B cell (primary cell): ENCODE measurements at regions not wholly inside any gene's neighbourhood (a gene's known extent, or its start where the extent isn't known, plus 50 kb on each side); places are given as distances from the start of the nearest gene placed in this dataset.
"Not testable (repeated sequence)": the region's sequence is repeated elsewhere in the genome, so short reads cannot be mapped to it uniquely, and the experiment has no call there.

ENCODE experiments used
- EZH2 ChIP-seq: IDR thresholded peaks from 2 replicates; pipeline ENCODE4 v1.6.1; 2012; ENCODE audit warnings: borderline replicate concordance, low read depth, mild to moderate bottlenecking, moderate library complexity, low read length; ENCODE audit not compliant: insufficient read depth, poor library complexity, severe bottlenecking
- TF ChIP-seq, protein P1 (sequence below): fragments of 200-600 bp; IDR thresholded peaks from one replicate; pipeline ENCODE4 v1.8.0; 2022; ENCODE audit warnings: antibody characterized with exemption, mild to moderate bottlenecking

DNA sequence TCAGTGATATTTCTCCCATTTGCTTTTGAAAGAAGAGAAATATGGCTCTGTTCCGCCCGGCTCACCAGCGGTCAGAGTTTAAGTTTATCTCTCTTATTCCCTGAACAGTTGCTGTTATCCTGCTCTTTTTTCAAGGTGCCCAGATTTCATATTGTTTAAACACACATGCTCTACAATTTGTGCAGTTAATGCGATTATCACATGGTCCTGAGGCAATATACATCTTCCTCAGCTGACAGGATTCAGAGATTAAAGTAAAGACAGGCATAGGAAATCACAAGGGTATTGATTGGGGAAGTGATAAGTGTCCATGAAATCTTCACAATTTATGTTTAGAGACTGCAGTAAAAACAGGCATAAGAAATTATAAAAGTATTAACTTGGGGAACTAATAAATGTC lies 76.9 kb upstream of the MAX start:
- TF ChIP-seq, protein P1, sequence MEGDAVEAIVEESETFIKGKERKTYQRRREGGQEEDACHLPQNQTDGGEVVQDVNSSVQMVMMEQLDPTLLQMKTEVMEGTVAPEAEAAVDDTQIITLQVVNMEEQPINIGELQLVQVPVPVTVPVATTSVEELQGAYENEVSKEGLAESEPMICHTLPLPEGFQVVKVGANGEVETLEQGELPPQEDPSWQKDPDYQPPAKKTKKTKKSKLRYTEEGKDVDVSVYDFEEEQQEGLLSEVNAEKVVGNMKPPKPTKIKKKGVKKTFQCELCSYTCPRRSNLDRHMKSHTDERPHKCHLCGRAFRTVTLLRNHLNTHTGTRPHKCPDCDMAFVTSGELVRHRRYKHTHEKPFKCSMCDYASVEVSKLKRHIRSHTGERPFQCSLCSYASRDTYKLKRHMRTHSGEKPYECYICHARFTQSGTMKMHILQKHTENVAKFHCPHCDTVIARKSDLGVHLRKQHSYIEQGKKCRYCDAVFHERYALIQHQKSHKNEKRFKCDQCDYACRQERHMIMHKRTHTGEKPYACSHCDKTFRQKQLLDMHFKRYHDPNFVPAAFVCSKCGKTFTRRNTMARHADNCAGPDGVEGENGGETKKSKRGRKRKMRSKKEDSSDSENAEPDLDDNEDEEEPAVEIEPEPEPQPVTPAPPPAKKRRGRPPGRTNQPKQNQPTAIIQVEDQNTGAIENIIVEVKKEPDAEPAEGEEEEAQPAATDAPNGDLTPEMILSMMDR = not testable (repeated sequence)
- not testable (repeated sequence) for TF ChIP-seq EZH2
